ENCODE measurements at regions not wholly inside any gene's neighbourhood (a gene's known extent, or its start where the extent isn't known, plus 50 kb on each side); places are given as distances from the start of the nearest gene placed in this dataset.

- TF ChIP-seq ZNF717 (CRISPR knock-in tag; IDR thresholded peaks at IDR 0.05) (no peak), BDP1 (IDR thresholded peaks at IDR 0.05; ENCODE audit: insufficient read depth, insufficient read length) (no peak), MAFK (IDR thresholded peaks at IDR 0.05; ENCODE audit: low read length) (no peak), MITF (IDR thresholded peaks at IDR 0.05) (no peak), ZNF174 (CRISPR knock-in tag; IDR thresholded peaks at IDR 0.05) (no peak), CLOCK (CRISPR knock-in tag; IDR thresholded peaks at IDR 0.05; ENCODE audit: borderline replicate concordance) (no peak), CEBPB (tag; IDR thresholded peaks at IDR 0.05) (no peak)
Measured at GRCh38 chr2:221254299-221254698, 317.8 kb downstream of the EPHA4 start.

Measured in K562 (cell line).